Thyroid gland (tissue), 4 donors: ENCODE measurements at regions not wholly inside any gene's neighbourhood (a gene's known extent, or its start where the extent isn't known, plus 50 kb on each side); places are given as distances from the start of the nearest gene placed in this dataset.
"Not testable (repeated sequence)": the region's sequence is repeated elsewhere in the genome, so short reads cannot be mapped to it uniquely, and the experiment has no call there.

ENCODE experiments used
- DNase-seq, 2 donors: peaks; one replicate each; pipeline ENCODE4 v3.0.0-alpha.2; 2019
- H3K27ac ChIP-seq, 3 donors: fragments of 200-600 bp; sonication (generic); 1 replicate in 2 of 3; 2 replicates in 1 of 3; pipeline ENCODE4 v1.5.1; 2016 to 2019; ENCODE audit warnings: mild to moderate bottlenecking in 1 of 3, moderate library complexity in 1 of 3
- H3K27me3 ChIP-seq: fragments of 200-600 bp; sonication (generic); one replicate; pipeline ENCODE4 v1.5.1; 2019
- H3K36me3 ChIP-seq, 2 donors: fragments of 200-600 bp; sonication (generic); one replicate each; pipeline ENCODE4 v1.5.1; 2016 to 2019
- H3K4me1 ChIP-seq, 2 donors: fragments of 200-600 bp; sonication (generic); one replicate each; pipeline ENCODE4 v1.5.1; 2017 to 2019
- H3K4me3 ChIP-seq, 3 donors: fragments of 200-600 bp; sonication (generic); replicated peaks in 1 of 3; 1 replicate in 2 of 3; 2 replicates in 1 of 3; pipeline ENCODE4 v1.5.1; 2016; ENCODE audit warnings: mild to moderate bottlenecking in 1 of 3
- H3K9me3 ChIP-seq: fragments of 200-600 bp; sonication (generic); one replicate; pipeline ENCODE4 v1.5.1; 2017
- POLR2A ChIP-seq, 2 donors: fragments of 450-650 bp; IDR thresholded peaks; one replicate each; pipeline ENCODE4 v1.6.1; 2017; ENCODE audit warnings: antibody characterized with exemption in 2 of 2, mild to moderate bottlenecking in 2 of 2, moderate library complexity in 1 of 2
- WGBS, 2 donors: methylation state at CpG; one replicate each; pipeline ENCODE4 v1.1.5; 2017; 5-methylcytosine and 5-hydroxymethylcytosine counted together
- intact Hi-C: fragments of 100-400 bp; cut with DNase I; formaldehyde crosslinking; loops from one replicate; pipeline ENCODE4 v1.15.1; 2023
- TF ChIP-seq, protein P1 (sequence below), 6 experiments: fragments of 200-600 bp in 3 of 6; fragments of 450-650 bp in 3 of 6; sonication (generic) in 3 of 6; IDR thresholded peaks; one replicate each; pipeline ENCODE4 v1.5.1; 2016 to 2019; ENCODE audit warnings: antibody characterized with exemption in 6 of 6, mild to moderate bottlenecking in 2 of 6, inconsistent platforms in 1 of 6, moderate library complexity in 1 of 6

DNA sequence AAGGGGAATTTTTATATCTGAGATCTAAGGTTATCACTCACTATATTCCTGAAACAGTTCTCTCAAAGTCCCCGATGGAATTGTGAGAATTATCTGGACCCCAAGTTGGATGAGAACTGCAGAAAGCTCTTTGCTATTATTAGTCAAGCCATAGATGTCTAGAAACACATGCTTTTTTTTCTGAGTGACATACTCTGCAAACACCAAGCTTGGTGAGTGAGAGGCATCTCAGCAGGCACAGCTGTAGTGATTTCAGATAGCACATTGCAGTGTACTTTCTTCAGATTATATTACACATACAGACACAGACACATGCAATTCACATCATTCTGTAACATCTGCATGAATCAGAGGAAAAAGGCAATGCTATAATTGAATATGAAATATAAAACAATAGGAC is 111.1 kb upstream of the UFL1 start:
- 68 to 88% methylated on average over 1 of the region's 1 CpG for WGBS, 2 donors
- no peak for DNase-seq
- no peaks in the 10 kb centered on the region for H3K9me3 ChIP-seq
- no peaks in the 10 kb centered on the region for H3K27me3 ChIP-seq
- H3K36me3 ChIP-seq = no peaks in the 10 kb centered on the region
- no peak overlapping the region for H3K4me3 ChIP-seq
- H3K4me1 ChIP-seq = no peaks in the 10 kb centered on the region
- intact Hi-C loops = no loop called here
- H3K27ac ChIP-seq = no peak overlapping the region
- TF ChIP-seq, protein P1, sequence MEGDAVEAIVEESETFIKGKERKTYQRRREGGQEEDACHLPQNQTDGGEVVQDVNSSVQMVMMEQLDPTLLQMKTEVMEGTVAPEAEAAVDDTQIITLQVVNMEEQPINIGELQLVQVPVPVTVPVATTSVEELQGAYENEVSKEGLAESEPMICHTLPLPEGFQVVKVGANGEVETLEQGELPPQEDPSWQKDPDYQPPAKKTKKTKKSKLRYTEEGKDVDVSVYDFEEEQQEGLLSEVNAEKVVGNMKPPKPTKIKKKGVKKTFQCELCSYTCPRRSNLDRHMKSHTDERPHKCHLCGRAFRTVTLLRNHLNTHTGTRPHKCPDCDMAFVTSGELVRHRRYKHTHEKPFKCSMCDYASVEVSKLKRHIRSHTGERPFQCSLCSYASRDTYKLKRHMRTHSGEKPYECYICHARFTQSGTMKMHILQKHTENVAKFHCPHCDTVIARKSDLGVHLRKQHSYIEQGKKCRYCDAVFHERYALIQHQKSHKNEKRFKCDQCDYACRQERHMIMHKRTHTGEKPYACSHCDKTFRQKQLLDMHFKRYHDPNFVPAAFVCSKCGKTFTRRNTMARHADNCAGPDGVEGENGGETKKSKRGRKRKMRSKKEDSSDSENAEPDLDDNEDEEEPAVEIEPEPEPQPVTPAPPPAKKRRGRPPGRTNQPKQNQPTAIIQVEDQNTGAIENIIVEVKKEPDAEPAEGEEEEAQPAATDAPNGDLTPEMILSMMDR (IDR thresholded peaks at IDR 0.05) = no peak
- no peak for TF ChIP-seq POLR2A (IDR thresholded peaks at IDR 0.05)

- Histone ChIP-seq H3K36me3 (no peaks in the 10 kb centered on the region), H3K27ac (no peak overlapping the region), H3K9me3 (no peaks in the 10 kb centered on the region), H3K27me3 (no peaks in the 10 kb centered on the region), H3K4me1 (no peaks in the 10 kb centered on the region), H3K4me3 (no peak overlapping the region)
- intact Hi-C loops = no loop called here
- no peak for DNase-seq
- 75 to 82% methylated on average over 1 of the region's 1 CpG for WGBS, 2 donors
- TF ChIP-seq, protein P1 (IDR thresholded peaks at IDR 0.05) = no peak
- TF ChIP-seq POLR2A (IDR thresholded peaks at IDR 0.05) = no peak
These were observed 101.3 kb upstream of the UFL1 start for GRCh38 chr6:96420294-96420693.

DNA sequence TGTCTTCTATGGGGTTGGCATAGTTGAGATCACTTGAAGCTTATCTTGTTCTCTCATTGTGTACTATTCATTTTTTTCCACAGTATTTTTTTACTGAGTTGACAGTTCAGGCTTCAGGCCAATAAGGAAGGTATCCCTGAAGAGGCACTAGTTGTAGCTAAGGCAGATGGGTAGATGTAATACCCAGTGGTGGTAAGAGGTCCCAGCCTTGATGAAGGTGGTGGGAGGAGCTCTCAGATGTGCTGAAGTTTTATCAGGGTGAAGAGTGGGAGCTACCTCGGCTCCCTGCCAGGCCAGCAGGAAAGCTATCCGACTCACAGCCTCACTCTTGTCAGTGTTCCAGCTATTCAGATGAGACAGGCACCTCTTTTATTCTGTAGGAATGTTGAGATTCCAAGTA is 87.7 kb upstream of the UFL1 start:
- Histone ChIP-seq H3K36me3 (no peaks in the 10 kb centered on the region), H3K27ac (no peak overlapping the region), H3K9me3 (no peaks in the 10 kb centered on the region), H3K4me1 (no peaks in the 10 kb centered on the region), H3K4me3 (no peak overlapping the region), H3K27me3 (no peaks in the 10 kb centered on the region)
- no peak for TF ChIP-seq POLR2A (IDR thresholded peaks at IDR 0.05)
- TF ChIP-seq, protein P1 (IDR thresholded peaks at IDR 0.05) = no peak
- intact Hi-C loops = no loop called here
- 51 to 65% methylated on average over 2 of the region's 2 CpGs for WGBS, 2 donors
- no peak for DNase-seq

DNA sequence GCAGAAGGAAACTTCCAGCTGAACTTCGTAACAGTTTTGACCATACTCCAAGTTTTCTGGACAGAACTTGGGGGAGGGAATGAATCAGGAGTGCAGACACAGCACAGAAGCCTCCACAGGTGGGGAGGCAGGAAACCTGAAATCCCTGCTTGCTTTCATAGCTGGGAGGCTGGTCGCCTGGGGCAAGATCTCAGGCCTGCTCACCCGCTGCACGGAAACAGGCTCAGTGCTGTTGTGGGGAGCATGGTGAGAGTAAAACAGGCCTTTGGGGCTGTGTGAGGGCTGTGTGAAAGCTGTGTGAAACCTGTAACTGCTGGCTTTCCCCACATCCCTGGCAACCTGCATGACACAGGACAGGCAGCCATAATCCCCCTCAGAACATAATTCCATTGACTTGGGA is 85.2 kb upstream of the UFL1 start:
- H3K4me3 ChIP-seq = no peak overlapping the region
- no peaks in the 10 kb centered on the region for H3K36me3 ChIP-seq
- H3K9me3 ChIP-seq = no peaks in the 10 kb centered on the region
- no peaks in the 10 kb centered on the region for H3K27me3 ChIP-seq
- intact Hi-C loops = no loop called here
- no peak overlapping the region for H3K27ac ChIP-seq
- TF ChIP-seq, protein P1 (IDR thresholded peaks at IDR 0.05) = no peak
- TF ChIP-seq POLR2A (IDR thresholded peaks at IDR 0.05) = no peak
- WGBS, 2 donors = 66 to 68% methylated on average over 4 of the region's 4 CpGs
- no peak for DNase-seq
- H3K4me1 ChIP-seq = no peaks in the 10 kb centered on the region

GRCh38 chr6:96437228-96437627 is 84.4 kb upstream of the UFL1 start:
- 61 to 74% methylated on average over 6 of the region's 6 CpGs for WGBS, 2 donors
- H3K36me3 ChIP-seq, DNase-seq, H3K27me3 ChIP-seq, H3K27ac ChIP-seq, H3K4me3 ChIP-seq, intact Hi-C loops, H3K4me1 ChIP-seq, H3K9me3 ChIP-seq: not testable (repeated sequence)
